HL-60 (cell line): ENCODE measurements at regions not wholly inside any gene's neighbourhood (a gene's known extent, or its start where the extent isn't known, plus 50 kb on each side); places are given as distances from the start of the nearest gene placed in this dataset.

Source experiments
- DNase-seq, 2 experiments: peaks; one replicate each; pipeline ENCODE4 v3.0.0-alpha.2; 2010 to 2020; ENCODE audit warnings: low read depth in 1 of 2, low spot score in 1 of 2
- H3K27ac ChIP-seq: fragments of 250-450 bp; sonication (Bioruptor Pico); replicated peaks from 2 replicates; pipeline ENCODE4 v1.5.1; 2020; ENCODE audit warnings: mild to moderate bottlenecking, moderate library complexity
- H3K27me3 ChIP-seq: fragments of 250-450 bp; sonication (Bioruptor Pico); 2 replicates; pipeline ENCODE4 v1.5.1; 2021; ENCODE audit warnings: mild to moderate bottlenecking, moderate library complexity; ENCODE audit not compliant: insufficient read depth, poor library complexity, severe bottlenecking
- H3K4me3 ChIP-seq: replicated peaks from 2 replicates; pipeline ENCODE4 v1.5.1; 2011; ENCODE audit warnings: mild to moderate bottlenecking, control low read depth, low read length; ENCODE audit not compliant: insufficient read depth
- GABPA ChIP-seq: IDR thresholded peaks from 2 replicates; pipeline ENCODE4 v1.6.1; 2012; ENCODE audit warnings: low read depth
- POLR2AphosphoS5 ChIP-seq: IDR thresholded peaks from 2 replicates; pipeline ENCODE4 v1.6.1; 2012; ENCODE audit warnings: low read depth
- SPI1 ChIP-seq: IDR thresholded peaks from 2 replicates; pipeline ENCODE4 v1.6.1; 2012; ENCODE audit warnings: low read depth, mild to moderate bottlenecking, borderline replicate concordance
- TF ChIP-seq, protein P1 (sequence below): IDR thresholded peaks from 2 replicates; pipeline ENCODE4 v1.6.1; 2012; ENCODE audit warnings: low read depth; ENCODE audit not compliant: insufficient replicate concordance
- TF ChIP-seq, protein P2 (sequence below): IDR thresholded peaks from one replicate; pipeline ENCODE4 v1.5.1; 2011; ENCODE audit warnings: low read length, control low read depth, inconsistent platforms; ENCODE audit not compliant: insufficient read depth

DNA sequence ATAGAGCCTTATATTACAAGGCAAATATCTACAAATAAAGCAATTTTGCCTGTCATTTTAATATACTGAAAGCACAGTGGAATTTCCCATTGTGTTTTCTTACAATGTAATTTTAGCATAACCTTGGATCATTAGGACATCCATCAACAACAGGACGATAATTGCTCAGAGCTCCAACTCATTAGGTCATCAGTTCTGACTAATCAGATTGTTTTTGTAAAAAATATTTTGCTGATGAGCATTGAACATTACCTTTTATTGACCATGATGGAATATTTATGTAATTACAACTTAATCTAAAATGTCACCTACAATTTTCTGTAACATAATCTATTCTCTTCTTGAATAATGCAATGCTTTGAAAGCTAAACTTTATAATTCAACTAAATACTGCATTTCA, 215.3 kb upstream of the DSEL start:
- DNase-seq, result no peak
- TF ChIP-seq GABPA (no peak), SPI1 (no peak), POLR2AphosphoS5 (no peak)
- TF ChIP-seq, protein P1, sequence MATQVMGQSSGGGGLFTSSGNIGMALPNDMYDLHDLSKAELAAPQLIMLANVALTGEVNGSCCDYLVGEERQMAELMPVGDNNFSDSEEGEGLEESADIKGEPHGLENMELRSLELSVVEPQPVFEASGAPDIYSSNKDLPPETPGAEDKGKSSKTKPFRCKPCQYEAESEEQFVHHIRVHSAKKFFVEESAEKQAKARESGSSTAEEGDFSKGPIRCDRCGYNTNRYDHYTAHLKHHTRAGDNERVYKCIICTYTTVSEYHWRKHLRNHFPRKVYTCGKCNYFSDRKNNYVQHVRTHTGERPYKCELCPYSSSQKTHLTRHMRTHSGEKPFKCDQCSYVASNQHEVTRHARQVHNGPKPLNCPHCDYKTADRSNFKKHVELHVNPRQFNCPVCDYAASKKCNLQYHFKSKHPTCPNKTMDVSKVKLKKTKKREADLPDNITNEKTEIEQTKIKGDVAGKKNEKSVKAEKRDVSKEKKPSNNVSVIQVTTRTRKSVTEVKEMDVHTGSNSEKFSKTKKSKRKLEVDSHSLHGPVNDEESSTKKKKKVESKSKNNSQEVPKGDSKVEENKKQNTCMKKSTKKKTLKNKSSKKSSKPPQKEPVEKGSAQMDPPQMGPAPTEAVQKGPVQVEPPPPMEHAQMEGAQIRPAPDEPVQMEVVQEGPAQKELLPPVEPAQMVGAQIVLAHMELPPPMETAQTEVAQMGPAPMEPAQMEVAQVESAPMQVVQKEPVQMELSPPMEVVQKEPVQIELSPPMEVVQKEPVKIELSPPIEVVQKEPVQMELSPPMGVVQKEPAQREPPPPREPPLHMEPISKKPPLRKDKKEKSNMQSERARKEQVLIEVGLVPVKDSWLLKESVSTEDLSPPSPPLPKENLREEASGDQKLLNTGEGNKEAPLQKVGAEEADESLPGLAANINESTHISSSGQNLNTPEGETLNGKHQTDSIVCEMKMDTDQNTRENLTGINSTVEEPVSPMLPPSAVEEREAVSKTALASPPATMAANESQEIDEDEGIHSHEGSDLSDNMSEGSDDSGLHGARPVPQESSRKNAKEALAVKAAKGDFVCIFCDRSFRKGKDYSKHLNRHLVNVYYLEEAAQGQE, result no peak
- TF ChIP-seq, protein P2, sequence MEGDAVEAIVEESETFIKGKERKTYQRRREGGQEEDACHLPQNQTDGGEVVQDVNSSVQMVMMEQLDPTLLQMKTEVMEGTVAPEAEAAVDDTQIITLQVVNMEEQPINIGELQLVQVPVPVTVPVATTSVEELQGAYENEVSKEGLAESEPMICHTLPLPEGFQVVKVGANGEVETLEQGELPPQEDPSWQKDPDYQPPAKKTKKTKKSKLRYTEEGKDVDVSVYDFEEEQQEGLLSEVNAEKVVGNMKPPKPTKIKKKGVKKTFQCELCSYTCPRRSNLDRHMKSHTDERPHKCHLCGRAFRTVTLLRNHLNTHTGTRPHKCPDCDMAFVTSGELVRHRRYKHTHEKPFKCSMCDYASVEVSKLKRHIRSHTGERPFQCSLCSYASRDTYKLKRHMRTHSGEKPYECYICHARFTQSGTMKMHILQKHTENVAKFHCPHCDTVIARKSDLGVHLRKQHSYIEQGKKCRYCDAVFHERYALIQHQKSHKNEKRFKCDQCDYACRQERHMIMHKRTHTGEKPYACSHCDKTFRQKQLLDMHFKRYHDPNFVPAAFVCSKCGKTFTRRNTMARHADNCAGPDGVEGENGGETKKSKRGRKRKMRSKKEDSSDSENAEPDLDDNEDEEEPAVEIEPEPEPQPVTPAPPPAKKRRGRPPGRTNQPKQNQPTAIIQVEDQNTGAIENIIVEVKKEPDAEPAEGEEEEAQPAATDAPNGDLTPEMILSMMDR, result no peak
- Histone ChIP-seq H3K27ac (no peak overlapping the region), H3K27me3 (no peaks in the 10 kb centered on the region), H3K4me3 (no peak overlapping the region)

DNA sequence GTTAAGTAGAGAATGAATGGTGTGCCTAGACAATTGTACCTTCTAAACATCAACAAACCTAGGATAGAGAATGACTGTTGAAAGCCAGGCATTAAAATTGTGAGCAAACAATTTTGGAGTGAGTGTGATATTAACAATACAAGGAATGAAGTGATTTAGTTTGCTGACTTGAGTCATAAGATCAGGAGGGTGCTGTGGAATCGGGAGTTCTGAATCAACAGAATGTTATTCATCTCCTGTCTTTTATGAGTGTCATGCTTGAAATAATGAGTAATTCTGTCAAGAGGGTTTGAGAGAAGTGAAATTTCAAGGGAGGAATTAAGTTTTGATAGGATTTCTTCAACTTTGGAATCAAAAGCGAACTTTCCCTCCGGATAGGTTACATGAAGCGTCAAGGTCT, 214.4 kb upstream of the DSEL start:
- DNase-seq, result no peak

DNA sequence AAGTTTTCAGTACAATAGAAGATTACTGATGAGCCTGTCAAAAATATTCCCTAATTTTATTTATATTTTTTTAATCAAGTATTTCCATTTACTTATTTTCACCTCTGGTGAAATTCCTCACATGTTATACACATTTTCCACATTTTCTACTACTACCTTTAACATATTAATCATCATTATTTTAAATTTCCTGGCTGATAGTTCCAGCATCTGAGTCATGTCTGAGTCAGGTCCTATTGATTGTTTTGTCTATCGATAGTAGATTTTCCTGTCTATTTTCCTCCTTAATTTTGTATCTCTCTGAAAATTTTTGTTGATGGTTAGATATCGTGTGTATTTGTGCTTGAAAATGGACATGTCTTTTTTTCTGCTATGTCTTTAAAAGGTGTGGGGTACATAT, 211.8 kb upstream of the DSEL start:
- TF ChIP-seq SPI1 (no peak), POLR2AphosphoS5 (no peak), GABPA (no peak)
- TF ChIP-seq, protein P2, result no peak
- TF ChIP-seq, protein P1, result no peak

More for the DNA sequence above, 214.4 kb upstream of the DSEL start:
- Histone ChIP-seq H3K27ac (no peak overlapping the region), H3K4me3 (no peak overlapping the region), H3K27me3 (no peaks in the 10 kb centered on the region)
- TF ChIP-seq, protein P1, result no peak
- TF ChIP-seq SPI1 (no peak), GABPA (no peak), POLR2AphosphoS5 (no peak)
- TF ChIP-seq, protein P2, result no peak

More for the DNA sequence above, 211.8 kb upstream of the DSEL start:
- Histone ChIP-seq H3K27me3 (no peaks in the 10 kb centered on the region), H3K4me3 (no peak overlapping the region), H3K27ac (no peak overlapping the region)
- DNase-seq, result no peak
